ENCODE measurements at regions not wholly inside any gene's neighbourhood (a gene's known extent, or its start where the extent isn't known, plus 50 kb on each side); places are given as distances from the start of the nearest gene placed in this dataset.
"Not testable (repeated sequence)": the region's sequence is repeated elsewhere in the genome, so short reads cannot be mapped to it uniquely, and the experiment has no call there.

- DNase-seq, result no peak
- no peak overlapping the region for H3K27ac Mint-ChIP-seq
- intact Hi-C loops (cut with micrococcal nuclease), result no loop called here
- H3K4me3 Mint-ChIP-seq, result no peak overlapping the region
- H3K4me1 Mint-ChIP-seq (ENCODE audit: low read depth), result no peaks in the 10 kb centered on the region
- no peaks in the 10 kb centered on the region for H3K27me3 Mint-ChIP-seq (ENCODE audit: low read depth)
- CTCF ChIA-PET, result interaction anchor here (0.8 kb wide), 1 partner anchor 24 kb away, joined by 3 read pairs; no protein-coding TSS in a partner anchor
- no peaks in the 10 kb centered on the region for H3K36me3 Mint-ChIP-seq (ENCODE audit: low read depth)
- H3K9me3 Mint-ChIP-seq, result no peaks in the 10 kb centered on the region
Measured at GRCh38 chr7:91383905-91384274, 119.7 kb downstream of the FZD1 start.

- H3K4me1 Mint-ChIP-seq (ENCODE audit: low read depth); CTCF ChIA-PET; DNase-seq; H3K4me3 Mint-ChIP-seq; intact Hi-C loops (cut with micrococcal nuclease); H3K27me3 Mint-ChIP-seq (ENCODE audit: low read depth); H3K27ac Mint-ChIP-seq; H3K9me3 Mint-ChIP-seq; H3K36me3 Mint-ChIP-seq (ENCODE audit: low read depth): not testable (repeated sequence)
Measured at GRCh38 chr7:91394757-91395156, 130.5 kb downstream of the FZD1 start.

- H3K36me3 Mint-ChIP-seq (ENCODE audit: low read depth); intact Hi-C loops (cut with micrococcal nuclease); H3K9me3 Mint-ChIP-seq; H3K4me1 Mint-ChIP-seq (ENCODE audit: low read depth); H3K4me3 Mint-ChIP-seq; H3K27me3 Mint-ChIP-seq (ENCODE audit: low read depth); DNase-seq; H3K27ac Mint-ChIP-seq; CTCF ChIA-PET: not testable (repeated sequence)
Measured at GRCh38 chr7:91395313-91395712, 131.1 kb downstream of the FZD1 start.

GRCh38 chr7:91397096-91397495 lies 132.9 kb downstream of the FZD1 start:
- no peaks in the 10 kb centered on the region for H3K36me3 Mint-ChIP-seq (ENCODE audit: low read depth)
- intact Hi-C loops (cut with micrococcal nuclease), result no loop called here
- peaks cover 3% of the 10 kb centered on the region for H3K27me3 Mint-ChIP-seq (ENCODE audit: low read depth)
- peaks cover 4% of the 10 kb centered on the region for H3K9me3 Mint-ChIP-seq
- H3K27ac Mint-ChIP-seq, result no peak overlapping the region
- DNase-seq, result no peak
- H3K4me1 Mint-ChIP-seq (ENCODE audit: low read depth), result no peaks in the 10 kb centered on the region
- CTCF ChIA-PET, result no interaction called here
- H3K4me3 Mint-ChIP-seq, result no peak overlapping the region

- no peaks in the 10 kb centered on the region for H3K4me1 Mint-ChIP-seq (ENCODE audit: low read depth)
- DNase-seq, result no peak
- no peak overlapping the region for H3K27ac Mint-ChIP-seq
- intact Hi-C loops (cut with micrococcal nuclease), result no loop called here
- CTCF ChIA-PET, result no interaction called here
- no peaks in the 10 kb centered on the region for H3K36me3 Mint-ChIP-seq (ENCODE audit: low read depth)
- peaks cover 5% of the 10 kb centered on the region for H3K27me3 Mint-ChIP-seq (ENCODE audit: low read depth)
- peaks cover 7% of the 10 kb centered on the region for H3K9me3 Mint-ChIP-seq
- no peak overlapping the region for H3K4me3 Mint-ChIP-seq
Measured at GRCh38 chr7:91397612-91398011, 133.4 kb downstream of the FZD1 start.

- no peaks in the 10 kb centered on the region for H3K36me3 Mint-ChIP-seq (ENCODE audit: low read depth)
- peaks cover 5% of the 10 kb centered on the region for H3K27me3 Mint-ChIP-seq (ENCODE audit: low read depth)
- peaks cover 5% of the 10 kb centered on the region for H3K9me3 Mint-ChIP-seq
- DNase-seq, result no peak
- no peaks in the 10 kb centered on the region for H3K4me1 Mint-ChIP-seq (ENCODE audit: low read depth)
- no peak overlapping the region for H3K4me3 Mint-ChIP-seq
- intact Hi-C loops (cut with micrococcal nuclease), result no loop called here
- H3K27ac Mint-ChIP-seq, result no peak overlapping the region
- CTCF ChIA-PET, result no interaction called here
Measured at GRCh38 chr7:91398341-91398740, 134.1 kb downstream of the FZD1 start.

- H3K4me1 Mint-ChIP-seq (ENCODE audit: low read depth), result no peaks in the 10 kb centered on the region
- peaks cover 3% of the 10 kb centered on the region for H3K27me3 Mint-ChIP-seq (ENCODE audit: low read depth)
- H3K4me3 Mint-ChIP-seq, result no peak overlapping the region
- DNase-seq, result no peak
- CTCF ChIA-PET, result interaction anchor here (0.6 kb wide), 1 partner anchor 706 kb away, joined by 3 read pairs; no protein-coding TSS in a partner anchor
- H3K36me3 Mint-ChIP-seq (ENCODE audit: low read depth), result no peaks in the 10 kb centered on the region
- peaks cover 5% of the 10 kb centered on the region for H3K9me3 Mint-ChIP-seq
- intact Hi-C loops (cut with micrococcal nuclease), result no loop called here
- no peak overlapping the region for H3K27ac Mint-ChIP-seq
Measured at GRCh38 chr7:91405092-91405788, 141.0 kb downstream of the FZD1 start.

DNA sequence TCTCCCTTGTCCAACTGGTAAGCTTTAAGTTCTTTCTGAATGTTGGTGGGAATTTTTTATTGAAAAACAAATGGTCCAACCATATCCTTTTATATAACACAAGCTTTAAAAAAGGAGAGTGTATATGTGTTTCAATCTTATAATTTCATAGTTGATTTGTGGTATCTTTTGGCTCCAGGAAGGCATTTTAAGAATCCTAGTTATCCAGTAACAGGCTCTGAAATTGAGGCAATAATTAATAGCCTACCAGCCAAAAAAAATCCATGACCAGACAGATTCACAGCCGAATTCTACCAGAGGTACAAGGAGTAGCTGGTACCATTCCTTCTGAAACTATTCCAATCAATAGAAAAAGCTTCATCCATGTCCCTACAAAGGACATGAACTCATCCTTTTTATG lies 141.6 kb downstream of the FZD1 start:
- H3K9me3 Mint-ChIP-seq; intact Hi-C loops (cut with micrococcal nuclease); H3K27me3 Mint-ChIP-seq (ENCODE audit: low read depth); H3K36me3 Mint-ChIP-seq (ENCODE audit: low read depth); H3K4me1 Mint-ChIP-seq (ENCODE audit: low read depth); H3K27ac Mint-ChIP-seq; H3K4me3 Mint-ChIP-seq; CTCF ChIA-PET; DNase-seq: not testable (repeated sequence)

DNA sequence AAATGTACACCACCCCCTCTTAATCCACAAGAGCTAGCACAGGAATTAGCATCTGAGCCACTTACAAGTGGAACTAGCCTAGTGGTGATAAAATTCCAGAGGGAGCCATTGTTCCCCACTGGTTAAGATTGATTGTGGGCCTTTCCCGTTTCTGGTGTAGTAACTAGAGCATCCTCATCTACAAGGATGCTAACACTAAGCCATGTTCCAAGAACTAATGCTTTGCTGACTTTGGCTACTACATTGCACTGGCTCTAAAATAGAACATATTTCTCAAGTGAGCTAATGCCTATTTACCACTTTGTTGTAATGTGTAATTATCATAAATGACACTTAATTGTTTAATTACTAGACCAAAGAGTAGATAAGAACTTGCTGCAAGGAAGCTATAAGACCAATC lies 143.7 kb downstream of the FZD1 start:
- CTCF ChIA-PET, result interaction anchor here (1.1 kb wide), 1 partner anchor 24 kb away, joined by 3 read pairs; no protein-coding TSS in a partner anchor
- Mint-ChIP-seq H3K4me1 (ENCODE audit: low read depth) (no peaks in the 10 kb centered on the region), H3K9me3 (no peaks in the 10 kb centered on the region), H3K27me3 (ENCODE audit: low read depth) (peaks cover 3% of the 10 kb centered on the region), H3K4me3 (no peak overlapping the region), H3K36me3 (ENCODE audit: low read depth) (no peaks in the 10 kb centered on the region), H3K27ac (no peak overlapping the region)
- no peak for DNase-seq
- intact Hi-C loops (cut with micrococcal nuclease), result no loop called here

DNA sequence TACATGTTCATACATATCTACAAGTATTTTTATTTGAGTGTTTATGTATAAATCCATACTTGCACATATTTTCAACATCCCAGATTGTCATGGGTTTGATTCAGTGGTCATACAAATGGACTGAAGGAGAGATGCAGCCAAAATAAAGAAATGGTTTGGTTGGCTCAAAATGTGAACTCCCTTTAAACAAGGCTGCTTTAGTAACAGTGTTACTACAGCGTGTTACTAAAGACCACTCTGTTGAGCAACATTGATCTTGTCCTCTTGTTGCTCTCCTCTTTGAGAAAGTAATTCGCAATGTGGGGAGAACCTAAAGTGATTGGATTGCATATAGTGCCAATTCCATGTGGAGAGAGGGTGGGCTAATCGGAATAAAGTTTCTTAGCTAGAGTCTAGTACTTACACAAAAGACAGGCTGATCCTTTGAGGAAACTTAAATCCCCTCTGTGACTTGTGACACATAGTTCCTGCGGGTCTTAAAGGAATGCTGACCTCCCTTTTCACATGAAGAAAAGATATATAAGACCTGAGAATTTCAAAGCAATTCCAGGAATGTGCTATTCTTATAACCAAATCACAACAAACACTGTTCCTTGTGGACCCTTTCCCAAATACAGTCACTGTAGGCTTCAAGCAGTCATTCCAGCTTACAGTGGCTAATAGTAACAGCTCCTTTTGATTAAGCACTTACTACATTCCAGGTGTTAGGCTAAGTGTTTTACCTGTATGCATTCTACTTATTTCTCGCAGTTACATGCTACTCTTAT lies 144.3 kb downstream of the FZD1 start:
- H3K9me3 Mint-ChIP-seq, result no peaks in the 10 kb centered on the region
- no peaks in the 10 kb centered on the region for H3K36me3 Mint-ChIP-seq (ENCODE audit: low read depth)
- CTCF ChIA-PET, result interaction anchor here (1.1 kb wide), 1 partner anchor 24 kb away, joined by 3 read pairs; no protein-coding TSS in a partner anchor
- H3K27me3 Mint-ChIP-seq (ENCODE audit: low read depth), result peaks cover 3% of the 10 kb centered on the region
- no peak overlapping the region for H3K4me3 Mint-ChIP-seq
- no peaks in the 10 kb centered on the region for H3K4me1 Mint-ChIP-seq (ENCODE audit: low read depth)
- H3K27ac Mint-ChIP-seq, result no peak overlapping the region
- intact Hi-C loops (cut with micrococcal nuclease), result no loop called here
- no peak for DNase-seq

DNA sequence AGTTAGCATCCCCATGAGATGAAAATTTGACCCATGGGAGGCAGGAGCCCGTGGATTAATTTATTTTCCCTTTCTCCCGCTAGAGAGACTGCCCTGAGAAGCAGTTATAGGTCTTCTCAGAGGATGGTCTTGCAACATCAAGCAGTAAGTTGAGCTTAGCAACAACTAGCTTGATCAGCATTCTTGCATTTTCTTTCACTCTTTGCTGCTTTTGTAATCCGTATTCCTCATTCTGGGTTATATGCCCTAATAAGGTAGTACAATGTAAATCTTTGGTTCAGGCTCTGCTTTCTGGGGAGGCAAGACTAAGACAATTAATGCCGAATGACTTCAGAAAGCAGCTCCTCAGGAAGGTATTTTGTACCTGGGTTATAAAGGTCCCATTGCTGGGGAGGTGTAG lies 146.8 kb downstream of the FZD1 start:
- intact Hi-C loops (cut with micrococcal nuclease), result no loop called here
- Mint-ChIP-seq H3K9me3 (no peaks in the 10 kb centered on the region), H3K36me3 (ENCODE audit: low read depth) (no peaks in the 10 kb centered on the region), H3K4me1 (ENCODE audit: low read depth) (no peaks in the 10 kb centered on the region), H3K4me3 (no peak overlapping the region), H3K27ac (no peak overlapping the region), H3K27me3 (ENCODE audit: low read depth) (peaks cover 3% of the 10 kb centered on the region)
- CTCF ChIA-PET, result no interaction called here
- no peak for DNase-seq

GRCh38 chr7:91412298-91412697 lies 148.1 kb downstream of the FZD1 start:
- Mint-ChIP-seq H3K4me1 (ENCODE audit: low read depth) (no peaks in the 10 kb centered on the region), H3K9me3 (no peaks in the 10 kb centered on the region), H3K27ac (no peak overlapping the region), H3K27me3 (ENCODE audit: low read depth) (peaks cover 6% of the 10 kb centered on the region), H3K36me3 (ENCODE audit: low read depth) (no peaks in the 10 kb centered on the region), H3K4me3 (no peak overlapping the region)
- DNase-seq, result no peak
- intact Hi-C loops (cut with micrococcal nuclease), result no loop called here
- CTCF ChIA-PET, result no interaction called here

- CTCF ChIA-PET, result no interaction called here
- H3K9me3 Mint-ChIP-seq, result no peaks in the 10 kb centered on the region
- peaks cover 6% of the 10 kb centered on the region for H3K27me3 Mint-ChIP-seq (ENCODE audit: low read depth)
- H3K36me3 Mint-ChIP-seq (ENCODE audit: low read depth), result no peaks in the 10 kb centered on the region
- H3K4me1 Mint-ChIP-seq (ENCODE audit: low read depth), result no peaks in the 10 kb centered on the region
- DNase-seq, result no peak
- H3K27ac Mint-ChIP-seq, result no peak overlapping the region
- intact Hi-C loops (cut with micrococcal nuclease), result no loop called here
- H3K4me3 Mint-ChIP-seq, result no peak overlapping the region
Measured at GRCh38 chr7:91414734-91415133, 150.5 kb downstream of the FZD1 start.
